ENCODE measurements at regions not wholly inside any gene's neighbourhood (a gene's known extent, or its start where the extent isn't known, plus 50 kb on each side); places are given as distances from the start of the nearest gene placed in this dataset.
A peak's percentile ranks its signal among the peaks of the same experiment; 100 is the strongest.
"Not testable (repeated sequence)": the region's sequence is repeated elsewhere in the genome, so short reads cannot be mapped to it uniquely, and the experiment has no call there.

- peak; percentile 55 for DNase-seq
- no peaks in the 10 kb centered on the region for H3K36me3 ChIP-seq (replicated peaks; ENCODE audit: control insufficient read depth, insufficient read depth, low read length)
- no peak overlapping the region for H3K4me3 ChIP-seq (ENCODE audit: insufficient read depth, low read depth, low read length)
- H3K27me3 ChIP-seq (ENCODE audit: control insufficient read depth, insufficient read depth, low read length), result no peaks in the 10 kb centered on the region; the same call in 1 of the 2 replicates
Observed at GRCh38 chr16:56013962-56014552, 138.9 kb upstream of the CES5A start.

GRCh38 chr16:56012482-56012811 lies 137.3 kb upstream of the CES5A start:
- H3K27me3 ChIP-seq (ENCODE audit: control insufficient read depth, insufficient read depth, low read length), result no peaks in the 10 kb centered on the region; the same call in 1 of the 2 replicates
- DNase-seq, result no peak
- no peaks in the 10 kb centered on the region for H3K36me3 ChIP-seq (replicated peaks; ENCODE audit: control insufficient read depth, insufficient read depth, low read length)
- H3K4me3 ChIP-seq (ENCODE audit: insufficient read depth, low read depth, low read length), result no peak overlapping the region

- Histone ChIP-seq H3K36me3 (replicated peaks; ENCODE audit: control insufficient read depth, insufficient read depth, low read length) (no peaks in the 10 kb centered on the region), H3K4me3 (ENCODE audit: insufficient read depth, low read depth, low read length) (no peak overlapping the region), H3K27me3 (ENCODE audit: control insufficient read depth, insufficient read depth, low read length) (no peaks in the 10 kb centered on the region; the same call in 1 of the 2 replicates)
- DNase-seq, result no peak
Observed at GRCh38 chr16:56011808-56012481, 136.8 kb upstream of the CES5A start.

- peak; percentile 24 for DNase-seq
- Histone ChIP-seq H3K27me3 (ENCODE audit: control insufficient read depth, insufficient read depth, low read length) (no peaks in the 10 kb centered on the region), H3K4me3 (ENCODE audit: insufficient read depth, low read depth, low read length) (no peak overlapping the region), H3K36me3 (replicated peaks; ENCODE audit: control insufficient read depth, insufficient read depth, low read length) (no peaks in the 10 kb centered on the region)
Observed at GRCh38 chr16:56005958-56006357, 130.8 kb upstream of the CES5A start.

- no peak for DNase-seq
- Histone ChIP-seq H3K27me3 (ENCODE audit: control insufficient read depth, insufficient read depth, low read length) (no peaks in the 10 kb centered on the region), H3K36me3 (replicated peaks; ENCODE audit: control insufficient read depth, insufficient read depth, low read length) (no peaks in the 10 kb centered on the region), H3K4me3 (ENCODE audit: insufficient read depth, low read depth, low read length) (no peak overlapping the region)
Observed at GRCh38 chr16:55999683-56000082, 124.5 kb upstream of the CES5A start.

GRCh38 chr16:55993088-55993487 lies 117.9 kb upstream of the CES5A start:
- H3K4me3 ChIP-seq (ENCODE audit: insufficient read depth, low read depth, low read length), result no peak overlapping the region
- DNase-seq, result no peak
- no peaks in the 10 kb centered on the region for H3K36me3 ChIP-seq (replicated peaks; ENCODE audit: control insufficient read depth, insufficient read depth, low read length)
- no peaks in the 10 kb centered on the region for H3K27me3 ChIP-seq (ENCODE audit: control insufficient read depth, insufficient read depth, low read length)

GRCh38 chr16:55992551-55992950 lies 117.4 kb upstream of the CES5A start:
- Histone ChIP-seq H3K36me3 (replicated peaks; ENCODE audit: control insufficient read depth, insufficient read depth, low read length) (no peaks in the 10 kb centered on the region), H3K4me3 (ENCODE audit: insufficient read depth, low read depth, low read length) (no peak overlapping the region), H3K27me3 (ENCODE audit: control insufficient read depth, insufficient read depth, low read length) (no peaks in the 10 kb centered on the region)
- DNase-seq, result no peak

- Histone ChIP-seq H3K4me3 (ENCODE audit: insufficient read depth, low read depth, low read length) (no peak overlapping the region), H3K36me3 (replicated peaks; ENCODE audit: control insufficient read depth, insufficient read depth, low read length) (no peaks in the 10 kb centered on the region), H3K27me3 (ENCODE audit: control insufficient read depth, insufficient read depth, low read length) (no peaks in the 10 kb centered on the region)
- DNase-seq, result no peak
Observed at GRCh38 chr16:55991843-55992242, 116.7 kb upstream of the CES5A start.

- no peak for DNase-seq
- H3K4me3 ChIP-seq (ENCODE audit: insufficient read depth, low read depth, low read length), result no peak overlapping the region
- H3K27me3 ChIP-seq (ENCODE audit: control insufficient read depth, insufficient read depth, low read length), result no peaks in the 10 kb centered on the region
- no peaks in the 10 kb centered on the region for H3K36me3 ChIP-seq (replicated peaks; ENCODE audit: control insufficient read depth, insufficient read depth, low read length)
Observed at GRCh38 chr16:55989569-55989907, 114.4 kb upstream of the CES5A start.

- H3K27me3 ChIP-seq (ENCODE audit: control insufficient read depth, insufficient read depth, low read length); H3K36me3 ChIP-seq (replicated peaks; ENCODE audit: control insufficient read depth, insufficient read depth, low read length); H3K4me3 ChIP-seq (ENCODE audit: insufficient read depth, low read depth, low read length); DNase-seq: not testable (repeated sequence)
Observed at GRCh38 chr16:55988850-55989568, 113.8 kb upstream of the CES5A start.

GRCh38 chr16:55988013-55988412 lies 112.8 kb upstream of the CES5A start:
- DNase-seq, result no peak
- no peaks in the 10 kb centered on the region for H3K27me3 ChIP-seq (ENCODE audit: control insufficient read depth, insufficient read depth, low read length)
- no peak overlapping the region for H3K4me3 ChIP-seq (ENCODE audit: insufficient read depth, low read depth, low read length)
- H3K36me3 ChIP-seq (replicated peaks; ENCODE audit: control insufficient read depth, insufficient read depth, low read length), result no peaks in the 10 kb centered on the region

GRCh38 chr16:55982597-55982996 lies 107.4 kb upstream of the CES5A start:
- Histone ChIP-seq H3K4me3 (ENCODE audit: insufficient read depth, low read depth, low read length) (no peak overlapping the region), H3K27me3 (ENCODE audit: control insufficient read depth, insufficient read depth, low read length) (no peaks in the 10 kb centered on the region), H3K36me3 (replicated peaks; ENCODE audit: control insufficient read depth, insufficient read depth, low read length) (no peaks in the 10 kb centered on the region)
- no peak for DNase-seq

GRCh38 chr16:55981557-55981956 lies 106.4 kb upstream of the CES5A start:
- Histone ChIP-seq H3K27me3 (ENCODE audit: control insufficient read depth, insufficient read depth, low read length) (no peaks in the 10 kb centered on the region), H3K4me3 (ENCODE audit: insufficient read depth, low read depth, low read length) (no peak overlapping the region), H3K36me3 (replicated peaks; ENCODE audit: control insufficient read depth, insufficient read depth, low read length) (no peaks in the 10 kb centered on the region)
- DNase-seq, result no peak

- H3K27me3 ChIP-seq (ENCODE audit: control insufficient read depth, insufficient read depth, low read length), result no peaks in the 10 kb centered on the region
- H3K36me3 ChIP-seq (replicated peaks; ENCODE audit: control insufficient read depth, insufficient read depth, low read length), result no peaks in the 10 kb centered on the region
- H3K4me3 ChIP-seq (ENCODE audit: insufficient read depth, low read depth, low read length), result no peak overlapping the region
Observed at GRCh38 chr16:55976815-55977214, 101.6 kb upstream of the CES5A start.

GRCh38 chr16:55971447-55971846 lies 96.3 kb upstream of the CES5A start:
- no peak overlapping the region for H3K4me3 ChIP-seq (ENCODE audit: insufficient read depth, low read depth, low read length)
- no peaks in the 10 kb centered on the region for H3K36me3 ChIP-seq (replicated peaks; ENCODE audit: control insufficient read depth, insufficient read depth, low read length)
- no peaks in the 10 kb centered on the region for H3K27me3 ChIP-seq (ENCODE audit: control insufficient read depth, insufficient read depth, low read length)
- no peak for DNase-seq

More at GRCh38 chr16:55976815-55977214, 101.6 kb upstream of the CES5A start:
- no peak for DNase-seq
